ENCODE measurements at regions not wholly inside any gene's neighbourhood (a gene's known extent, or its start where the extent isn't known, plus 50 kb on each side); places are given as distances from the start of the nearest gene placed in this dataset.

DNA sequence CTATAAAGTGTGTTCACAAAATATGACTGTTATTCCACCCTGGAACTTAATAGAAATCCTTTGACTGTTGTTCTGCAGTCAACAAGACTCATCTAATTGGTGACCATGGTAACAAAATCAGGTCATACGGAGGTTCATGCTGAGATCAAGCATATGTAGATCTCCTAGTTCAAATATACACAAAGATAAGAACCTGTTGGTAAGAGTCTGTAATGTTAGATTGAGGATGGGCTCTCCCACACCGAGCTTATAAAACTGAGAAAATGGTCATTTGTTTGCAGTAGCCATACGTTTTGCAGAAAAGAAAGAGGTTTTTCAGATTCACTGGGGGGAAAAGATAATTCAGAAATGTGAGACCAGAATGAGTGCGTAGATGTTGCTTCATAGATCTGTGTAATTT lies 468.1 kb downstream of the RPS6KC1 start:
- TF ChIP-seq CTCF (IDR thresholded peaks at IDR 0.05), result no peak
- H3K27ac Mint-ChIP-seq (ENCODE audit: unreplicated experiment), result no peak overlapping the region
- no peak overlapping the region for H3K4me3 Mint-ChIP-seq (ENCODE audit: unreplicated experiment)
- H3K27me3 Mint-ChIP-seq (ENCODE audit: unreplicated experiment), result no peaks in the 10 kb centered on the region
- H3K4me1 Mint-ChIP-seq (ENCODE audit: unreplicated experiment), result no peaks in the 10 kb centered on the region
- DNase-seq (ENCODE audit: extremely low spot score, unreplicated experiment), result no peak
- peaks cover 11% of the 10 kb centered on the region for H3K9me3 Mint-ChIP-seq (ENCODE audit: unreplicated experiment)
- H3K36me3 Mint-ChIP-seq (ENCODE audit: unreplicated experiment), result no peaks in the 10 kb centered on the region

- Mint-ChIP-seq H3K27me3 (ENCODE audit: unreplicated experiment) (no peaks in the 10 kb centered on the region), H3K36me3 (ENCODE audit: unreplicated experiment) (no peaks in the 10 kb centered on the region), H3K9me3 (ENCODE audit: unreplicated experiment) (peaks cover 11% of the 10 kb centered on the region), H3K4me1 (ENCODE audit: unreplicated experiment) (no peaks in the 10 kb centered on the region), H3K4me3 (ENCODE audit: unreplicated experiment) (no peak overlapping the region), H3K27ac (ENCODE audit: unreplicated experiment) (no peak overlapping the region)
- DNase-seq (ENCODE audit: extremely low spot score, unreplicated experiment), result no peak
- TF ChIP-seq CTCF (IDR thresholded peaks at IDR 0.05), result no peak
Observed at GRCh38 chr1:213521206-213521605, 466.6 kb upstream of the PROX1 start.

- DNase-seq (ENCODE audit: extremely low spot score, unreplicated experiment), result no peak
- TF ChIP-seq CTCF (IDR thresholded peaks at IDR 0.05), result no peak
- Mint-ChIP-seq H3K27ac (ENCODE audit: unreplicated experiment) (no peak overlapping the region), H3K4me3 (ENCODE audit: unreplicated experiment) (no peak overlapping the region), H3K27me3 (ENCODE audit: unreplicated experiment) (no peaks in the 10 kb centered on the region), H3K4me1 (ENCODE audit: unreplicated experiment) (no peaks in the 10 kb centered on the region), H3K9me3 (ENCODE audit: unreplicated experiment) (peaks cover 11% of the 10 kb centered on the region), H3K36me3 (ENCODE audit: unreplicated experiment) (no peaks in the 10 kb centered on the region)
Observed at GRCh38 chr1:213523781-213524398, 463.9 kb upstream of the PROX1 start.

- DNase-seq (ENCODE audit: extremely low spot score, unreplicated experiment), result no peak
- Mint-ChIP-seq H3K27ac (ENCODE audit: unreplicated experiment) (no peak overlapping the region), H3K36me3 (ENCODE audit: unreplicated experiment) (no peaks in the 10 kb centered on the region), H3K27me3 (ENCODE audit: unreplicated experiment) (no peaks in the 10 kb centered on the region), H3K9me3 (ENCODE audit: unreplicated experiment) (peaks cover 7% of the 10 kb centered on the region), H3K4me3 (ENCODE audit: unreplicated experiment) (no peak overlapping the region), H3K4me1 (ENCODE audit: unreplicated experiment) (no peaks in the 10 kb centered on the region)
- TF ChIP-seq CTCF (IDR thresholded peaks at IDR 0.05), result no peak
Observed at GRCh38 chr1:213526306-213526705, 461.5 kb upstream of the PROX1 start.

DNA sequence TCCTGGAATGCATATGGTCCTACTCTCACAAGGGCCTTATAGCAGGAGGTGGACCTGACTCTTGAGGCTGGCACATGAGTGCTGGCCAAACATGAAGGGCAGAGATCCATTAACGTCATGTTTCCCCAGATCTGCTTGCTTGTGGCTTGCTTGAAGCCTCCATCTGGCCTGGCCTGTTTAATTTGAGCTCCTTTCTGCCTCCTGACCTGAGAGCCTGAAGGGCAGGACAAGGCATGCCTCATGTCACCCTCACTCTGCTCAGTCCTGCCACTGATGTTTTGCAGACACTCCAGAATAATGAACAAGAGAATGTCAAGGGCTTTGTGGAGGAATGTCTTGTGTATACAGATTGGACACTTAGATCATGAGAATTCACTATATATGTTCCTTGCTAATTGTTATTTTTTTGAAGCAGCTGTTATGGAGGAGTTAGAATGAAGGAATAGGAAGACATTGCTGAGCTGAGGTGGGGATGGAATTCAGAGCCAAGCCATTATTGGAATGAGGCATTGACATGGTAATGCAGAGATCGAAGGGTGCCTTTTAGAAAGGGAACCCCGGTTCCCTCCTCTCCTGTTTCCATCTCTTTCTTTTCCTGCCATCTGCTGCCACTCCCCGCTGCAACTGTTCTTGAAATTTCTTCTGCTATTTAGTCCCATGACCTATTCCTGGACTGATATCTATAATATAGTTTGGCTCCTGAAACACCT lies 457.0 kb upstream of the PROX1 start:
- H3K4me1 Mint-ChIP-seq (ENCODE audit: unreplicated experiment), result no peaks in the 10 kb centered on the region
- no peak overlapping the region for H3K4me3 Mint-ChIP-seq (ENCODE audit: unreplicated experiment)
- no peak for DNase-seq (ENCODE audit: extremely low spot score, unreplicated experiment)
- no peak for TF ChIP-seq CTCF (IDR thresholded peaks at IDR 0.05)
- no peaks in the 10 kb centered on the region for H3K27me3 Mint-ChIP-seq (ENCODE audit: unreplicated experiment)
- no peaks in the 10 kb centered on the region for H3K36me3 Mint-ChIP-seq (ENCODE audit: unreplicated experiment)
- no peaks in the 10 kb centered on the region for H3K9me3 Mint-ChIP-seq (ENCODE audit: unreplicated experiment)
- H3K27ac Mint-ChIP-seq (ENCODE audit: unreplicated experiment), result no peak overlapping the region

All from osteocyte (in vitro differentiated cells).